Neural cell (in vitro differentiated cells): ENCODE measurements at regions not wholly inside any gene's neighbourhood (a gene's known extent, or its start where the extent isn't known, plus 50 kb on each side); places are given as distances from the start of the nearest gene placed in this dataset.
"Not testable (repeated sequence)": the region's sequence is repeated elsewhere in the genome, so short reads cannot be mapped to it uniquely, and the experiment has no call there.

ENCODE experiments used
- H2AFZ ChIP-seq: fragments of 200-600, 300-800 bp; sonication (generic), shearing (Covaris generic); 2 replicates; pipeline ENCODE4 v1.6.0; 2014; ENCODE audit warnings: low read depth, mild to moderate bottlenecking, antibody characterized with exemption, low read length, moderate library complexity
- H3F3A ChIP-seq: fragments of 200-600 bp; shearing (Covaris generic); 2 replicates; pipeline ENCODE4 v1.6.1; 2016; ENCODE audit warnings: mild to moderate bottlenecking, moderate library complexity, mixed read lengths, antibody characterized with exemption, low read length; ENCODE audit not compliant: insufficient read depth, poor library complexity, severe bottlenecking
- H3K27ac ChIP-seq: fragments of 200-600, 300-800 bp; sonication (generic), shearing (Covaris generic); 2 replicates; pipeline ENCODE4 v1.5.1; 2014; ENCODE audit warnings: mild to moderate bottlenecking, low read length, moderate library complexity
- H3K27me3 ChIP-seq: fragments of 300-800, 200-600 bp; sonication (generic), shearing (Covaris generic); 2 replicates; pipeline ENCODE4 v1.6.0; 2014; ENCODE audit warnings: mild to moderate bottlenecking, low read depth, low read length, moderate library complexity; ENCODE audit not compliant: insufficient read depth
- H3K36me3 ChIP-seq: fragments of 300-800, 200-600 bp; sonication (generic), shearing (Covaris generic); 2 replicates; pipeline ENCODE4 v1.5.1; 2014; ENCODE audit warnings: mild to moderate bottlenecking, antibody characterized with exemption, low read length, moderate library complexity; ENCODE audit not compliant: insufficient read depth
- H3K4me2 ChIP-seq: fragments of 300-800, 200-600 bp; sonication (generic), shearing (Covaris generic); 2 replicates; pipeline ENCODE4 v1.6.0; 2014; ENCODE audit warnings: mild to moderate bottlenecking, low read length
- H3K4me3 ChIP-seq: fragments of 300-800, 200-600 bp; sonication (generic), shearing (Covaris generic); 2 replicates; pipeline ENCODE4 v1.5.1; 2014; ENCODE audit warnings: mild to moderate bottlenecking, low read length, moderate library complexity
- H3K79me2 ChIP-seq: fragments of 200-600 bp; shearing (Covaris generic); replicated peaks from 2 replicates; pipeline ENCODE4 v1.6.0; 2014; ENCODE audit warnings: mild to moderate bottlenecking, low read length, moderate library complexity; ENCODE audit not compliant: insufficient read depth
- H3K9ac ChIP-seq: fragments of 300-800, 200-600 bp; sonication (generic), shearing (Covaris generic); 2 replicates; pipeline ENCODE4 v1.6.1; 2016; ENCODE audit warnings: mild to moderate bottlenecking, low read length, mixed read lengths
- H3K9me2 ChIP-seq: fragments of 200-600 bp; shearing (Covaris generic); 2 replicates; pipeline ENCODE4 v1.6.1; 2016; ENCODE audit warnings: mild to moderate bottlenecking, low read length, mixed read lengths; ENCODE audit not compliant: insufficient read depth
- H3K9me3 ChIP-seq: fragments of 200-600, 300-800 bp; sonication (generic), shearing (Covaris generic); 2 replicates; pipeline ENCODE4 v1.6.1; 2016; ENCODE audit warnings: mild to moderate bottlenecking, mixed run types, low read length, moderate library complexity, mixed read lengths
- H4K20me1 ChIP-seq: fragments of 200-600 bp; shearing (Covaris generic); 2 replicates; pipeline ENCODE4 v1.6.1; 2016; ENCODE audit warnings: mild to moderate bottlenecking, mixed run types; ENCODE audit not compliant: insufficient read depth
- CTCF ChIP-seq: fragments of 450-650 bp; IDR thresholded peaks from 2 replicates; pipeline ENCODE4 v1.5.1; 2014; ENCODE audit warnings: antibody characterized with exemption, mild to moderate bottlenecking, moderate library complexity; ENCODE audit not compliant: poor library complexity, severe bottlenecking
- EP300 ChIP-seq: fragments of 450-650 bp; conservative IDR thresholded peaks from 2 replicates; pipeline ENCODE4 v1.6.1; 2014; ENCODE audit warnings: antibody characterized with exemption, mild to moderate bottlenecking, moderate library complexity; ENCODE audit not compliant: poor library complexity, severe bottlenecking
- EZH2 ChIP-seq: fragments of 200-600, 300-800 bp; shearing (Covaris generic), sonication (generic); IDR thresholded peaks from 2 replicates; pipeline ENCODE4 v1.6.1; 2014; ENCODE audit warnings: antibody characterized with exemption, low read length, borderline replicate concordance, mild to moderate bottlenecking; ENCODE audit not compliant: insufficient read depth, poor library complexity, severe bottlenecking
- MXI1 ChIP-seq: fragments of 450-650 bp; conservative IDR thresholded peaks from 2 replicates; pipeline ENCODE4 v1.6.1; 2014; ENCODE audit warnings: antibody characterized with exemption, mild to moderate bottlenecking; ENCODE audit not compliant: poor library complexity, severe bottlenecking
- POLR2AphosphoS5 ChIP-seq: IDR thresholded peaks from 2 replicates; pipeline ENCODE4 v1.6.1; 2012
- RAD21 ChIP-seq: fragments of 450-650 bp; conservative IDR thresholded peaks from 2 replicates; pipeline ENCODE4 v1.6.1; 2014; ENCODE audit warnings: antibody characterized with exemption, mild to moderate bottlenecking, moderate library complexity
- SMC3 ChIP-seq: fragments of 450-650 bp; conservative IDR thresholded peaks from 2 replicates; pipeline ENCODE4 v1.6.1; 2014; ENCODE audit warnings: antibody characterized with exemption, mild to moderate bottlenecking, moderate library complexity; ENCODE audit not compliant: poor library complexity
- TAF1 ChIP-seq: IDR thresholded peaks from 2 replicates; pipeline ENCODE4 v1.6.1; 2012; ENCODE audit warnings: low read depth
- TF ChIP-seq, protein P1 (sequence below): IDR thresholded peaks from 2 replicates; pipeline ENCODE4 v1.6.1; 2012; ENCODE audit warnings: borderline replicate concordance

GRCh38 chr15:79644091-79644490, 212.0 kb downstream of the MINAR1 start:
- no peak for TF ChIP-seq TAF1
- TF ChIP-seq POLR2AphosphoS5 = no peak
- TF ChIP-seq, protein P1, sequence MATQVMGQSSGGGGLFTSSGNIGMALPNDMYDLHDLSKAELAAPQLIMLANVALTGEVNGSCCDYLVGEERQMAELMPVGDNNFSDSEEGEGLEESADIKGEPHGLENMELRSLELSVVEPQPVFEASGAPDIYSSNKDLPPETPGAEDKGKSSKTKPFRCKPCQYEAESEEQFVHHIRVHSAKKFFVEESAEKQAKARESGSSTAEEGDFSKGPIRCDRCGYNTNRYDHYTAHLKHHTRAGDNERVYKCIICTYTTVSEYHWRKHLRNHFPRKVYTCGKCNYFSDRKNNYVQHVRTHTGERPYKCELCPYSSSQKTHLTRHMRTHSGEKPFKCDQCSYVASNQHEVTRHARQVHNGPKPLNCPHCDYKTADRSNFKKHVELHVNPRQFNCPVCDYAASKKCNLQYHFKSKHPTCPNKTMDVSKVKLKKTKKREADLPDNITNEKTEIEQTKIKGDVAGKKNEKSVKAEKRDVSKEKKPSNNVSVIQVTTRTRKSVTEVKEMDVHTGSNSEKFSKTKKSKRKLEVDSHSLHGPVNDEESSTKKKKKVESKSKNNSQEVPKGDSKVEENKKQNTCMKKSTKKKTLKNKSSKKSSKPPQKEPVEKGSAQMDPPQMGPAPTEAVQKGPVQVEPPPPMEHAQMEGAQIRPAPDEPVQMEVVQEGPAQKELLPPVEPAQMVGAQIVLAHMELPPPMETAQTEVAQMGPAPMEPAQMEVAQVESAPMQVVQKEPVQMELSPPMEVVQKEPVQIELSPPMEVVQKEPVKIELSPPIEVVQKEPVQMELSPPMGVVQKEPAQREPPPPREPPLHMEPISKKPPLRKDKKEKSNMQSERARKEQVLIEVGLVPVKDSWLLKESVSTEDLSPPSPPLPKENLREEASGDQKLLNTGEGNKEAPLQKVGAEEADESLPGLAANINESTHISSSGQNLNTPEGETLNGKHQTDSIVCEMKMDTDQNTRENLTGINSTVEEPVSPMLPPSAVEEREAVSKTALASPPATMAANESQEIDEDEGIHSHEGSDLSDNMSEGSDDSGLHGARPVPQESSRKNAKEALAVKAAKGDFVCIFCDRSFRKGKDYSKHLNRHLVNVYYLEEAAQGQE = no peak
- H3K27ac ChIP-seq = no peak overlapping the region
- no peak overlapping the region for H3K4me3 ChIP-seq

DNA sequence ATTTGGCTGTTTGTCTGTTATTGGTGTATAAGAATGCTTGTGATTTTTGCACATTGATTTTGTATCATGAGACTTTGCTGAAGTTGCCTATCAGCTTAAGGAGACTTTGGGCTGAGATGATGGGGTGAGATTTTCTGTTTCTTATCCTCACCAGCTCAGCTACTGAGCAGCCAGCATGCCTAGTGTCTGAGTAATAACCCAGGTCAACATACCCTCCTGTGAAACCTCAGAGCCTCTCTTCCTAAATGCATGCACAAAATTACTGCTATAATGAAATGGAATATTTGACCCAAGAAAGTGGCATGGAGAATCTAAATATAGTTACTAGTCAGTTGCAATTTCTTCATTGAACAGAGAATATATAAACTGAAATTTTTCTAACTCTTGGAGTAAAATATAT, 220.8 kb downstream of the MINAR1 start:
- not testable (repeated sequence) for H3K9me3 ChIP-seq, H3K9me2 ChIP-seq, H3K4me2 ChIP-seq, H3K79me2 ChIP-seq, H3K9ac ChIP-seq, H2AFZ ChIP-seq, H3K36me3 ChIP-seq, H4K20me1 ChIP-seq, H3K27me3 ChIP-seq, H3K27ac ChIP-seq, H3K4me3 ChIP-seq, H3F3A ChIP-seq

More at GRCh38 chr15:79644091-79644490, 212.0 kb downstream of the MINAR1 start:
- no peaks in the 10 kb centered on the region for H3K36me3 ChIP-seq
- no peaks in the 10 kb centered on the region for H3K27me3 ChIP-seq
- H4K20me1 ChIP-seq = no peaks in the 10 kb centered on the region
- no peaks in the 10 kb centered on the region for H3K79me2 ChIP-seq
- no peak overlapping the region for H3K9ac ChIP-seq
- no peaks in the 10 kb centered on the region for H3K9me2 ChIP-seq
- H3K9me3 ChIP-seq = peaks cover 4% of the 10 kb centered on the region
- H3K4me2 ChIP-seq = no peak overlapping the region
- H2AFZ ChIP-seq = no peak overlapping the region
- no peaks in the 10 kb centered on the region for H3F3A ChIP-seq

DNA sequence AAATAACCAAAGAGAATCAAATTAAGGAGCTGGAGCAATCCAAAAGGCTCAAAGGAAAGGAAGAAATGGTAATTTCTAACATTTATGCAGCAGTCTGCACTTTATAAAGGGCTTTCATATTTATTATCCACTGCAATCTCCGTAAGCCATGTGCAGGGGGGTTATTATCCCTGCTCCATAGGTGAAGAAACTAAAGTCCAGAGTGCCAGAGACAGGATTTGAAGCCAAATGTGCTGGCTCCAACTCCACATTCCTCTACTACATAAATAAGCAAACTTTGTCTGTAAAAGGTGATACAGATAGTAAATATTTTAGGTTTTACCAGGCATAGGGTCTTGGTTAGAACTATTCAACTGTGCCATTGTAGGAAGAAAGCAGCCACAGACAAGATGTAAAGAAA, 221.4 kb downstream of the MINAR1 start:
- Histone ChIP-seq H3K9me2 (no peaks in the 10 kb centered on the region), H3K27ac (no peak overlapping the region), H4K20me1 (no peaks in the 10 kb centered on the region), H3K4me2 (no peak overlapping the region), H3K9ac (no peak overlapping the region), H3F3A (no peaks in the 10 kb centered on the region), H3K79me2 (no peaks in the 10 kb centered on the region), H3K4me3 (no peak overlapping the region), H3K9me3 (no peaks in the 10 kb centered on the region), H3K27me3 (no peaks in the 10 kb centered on the region), H2AFZ (no peak overlapping the region), H3K36me3 (no peaks in the 10 kb centered on the region)
- TF ChIP-seq EP300 = no peak
- TF ChIP-seq MXI1 = no peak
- no peak for TF ChIP-seq RAD21
- TF ChIP-seq CTCF = no peak
- no peak for TF ChIP-seq SMC3
- no peak for TF ChIP-seq TAF1
- no peak for TF ChIP-seq POLR2AphosphoS5
- no peak for TF ChIP-seq EZH2
- TF ChIP-seq, protein P1 = no peak
